ENCODE measurements at regions not wholly inside any gene's neighbourhood (a gene's known extent, or its start where the extent isn't known, plus 50 kb on each side); places are given as distances from the start of the nearest gene placed in this dataset.
A peak's percentile ranks its signal among the peaks of the same experiment; 100 is the strongest.

- no peaks in the 10 kb centered on the region for H3F3A ChIP-seq (replicated peaks; ENCODE audit: insufficient read depth)
- H4K20me1 ChIP-seq (ENCODE audit: insufficient read depth) = no peaks in the 10 kb centered on the region
- no peak overlapping the region for H3K9ac ChIP-seq
- H2AFZ ChIP-seq (ENCODE audit: low read depth) = no peak overlapping the region
- H3K36me3 ChIP-seq (replicated peaks in 1 of 2; ENCODE audit: control insufficient read depth in 1 of 2, insufficient read depth in 2 of 2, low read length in 1 of 2) = no peaks in the 10 kb centered on the region
- H3K27me3 ChIP-seq (ENCODE audit: insufficient read depth) = no peaks in the 10 kb centered on the region
- no peaks in the 10 kb centered on the region for H3K79me2 ChIP-seq (ENCODE audit: insufficient read depth)
- 0 out of 4 replicates have a peak, but pooled peaks cover 0 to 7% of the 10 kb centered on the region in 2 experiments for H3K4me1 ChIP-seq (ENCODE audit: control insufficient read depth in 1 of 2, insufficient read depth in 2 of 2, low read depth in 1 of 2, low read length in 1 of 2)
- DNase-seq = no peak
- POLR2A ChIA-PET = no interaction called here
- H3K4me2 ChIP-seq = no peak overlapping the region
- WGBS (ENCODE audit: low lambda C conversion rate) = 80% methylated on average over 9 of the region's 9 CpGs
- TF ChIP-seq RFX5 (IDR thresholded peaks at IDR 0.05; ENCODE audit: low read length) = no peak
- TF ChIP-seq FOSL2 (IDR thresholded peaks at IDR 0.05; ENCODE audit: borderline replicate concordance, low read depth) = peak; percentile 37; the same call in 1 of the 2 replicates
- TF ChIP-seq MAX (IDR thresholded peaks at IDR 0.05; ENCODE audit: low read depth) = no peak
- TF ChIP-seq TCF12 (IDR thresholded peaks at IDR 0.05) = peak; percentile 35; the same call in 1 of the 2 replicates
- H3K4me3 ChIP-seq (ENCODE audit: low read depth in 2 of 2, low read length in 1 of 2) = no peak overlapping the region
- CTCF ChIA-PET = interaction anchor here (0.9 to 3.7 kb wide), 3 partner anchors 11 to 156 kb away, joined by 3 to 21 read pairs (median 19); no protein-coding TSS in a partner anchor
- no peaks in the 10 kb centered on the region for H3K9me2 ChIP-seq
- no peaks in the 10 kb centered on the region for H3K9me3 ChIP-seq
- no peak overlapping the region for H3K27ac ChIP-seq (ENCODE audit: low read depth in 2 of 2, low read length in 1 of 2)
Measured at GRCh38 chr15:94008104-94009074, 223.0 kb upstream of the MCTP2 start.

- ChIA-PET POLR2A (no interaction called here), CTCF (interaction anchor here (1.1 kb wide), 1 partner anchor 974 kb away, joined by 3 read pairs; no protein-coding TSS in a partner anchor)
- H3K4me1 ChIP-seq (ENCODE audit: control insufficient read depth in 1 of 2, insufficient read depth in 2 of 2, low read depth in 1 of 2, low read length in 1 of 2) = peaks cover 4 to 7% of the 10 kb centered on the region in 2 experiments; a peak in 2 of 4 replicates
- H3F3A ChIP-seq (replicated peaks; ENCODE audit: insufficient read depth) = peaks cover 5% of the 10 kb centered on the region
- H4K20me1 ChIP-seq (ENCODE audit: insufficient read depth) = no peaks in the 10 kb centered on the region
- DNase-seq = no peak
- no peaks in the 10 kb centered on the region for H3K79me2 ChIP-seq (ENCODE audit: insufficient read depth)
- H3K9me3 ChIP-seq = no peaks in the 10 kb centered on the region
- H3K36me3 ChIP-seq (replicated peaks in 1 of 2; ENCODE audit: control insufficient read depth in 1 of 2, insufficient read depth in 2 of 2, low read length in 1 of 2) = no peaks in the 10 kb centered on the region
- no peaks in the 10 kb centered on the region for H3K27me3 ChIP-seq (ENCODE audit: insufficient read depth)
- H2AFZ ChIP-seq (ENCODE audit: low read depth) = no peak overlapping the region
- no peak overlapping the region for H3K9ac ChIP-seq
- no peak for TF ChIP-seq TCF12 (IDR thresholded peaks at IDR 0.05)
- no peak for TF ChIP-seq EP300 (IDR thresholded peaks at IDR 0.05; ENCODE audit: borderline replicate concordance in 1 of 2, low read depth in 1 of 2, low read length in 1 of 2)
- TF ChIP-seq USF1 (IDR thresholded peaks at IDR 0.05; ENCODE audit: borderline replicate concordance, low read depth) = no peak
- TF ChIP-seq GATA2 (CRISPR knock-in tag; IDR thresholded peaks at IDR 0.05) = no peak
- no peak for TF ChIP-seq FOSL2 (IDR thresholded peaks at IDR 0.05; ENCODE audit: borderline replicate concordance, low read depth)
- no peak for TF ChIP-seq USF2 (IDR thresholded peaks at IDR 0.05; ENCODE audit: borderline replicate concordance, low read depth, low read length)
- TF ChIP-seq RAD21 (IDR thresholded peaks at IDR 0.05; ENCODE audit: low read length) = no peak
- TF ChIP-seq MEF2A (IDR thresholded peaks at IDR 0.05; ENCODE audit: borderline replicate concordance, low read depth) = no peak
- TF ChIP-seq REST (IDR thresholded peaks at IDR 0.05; ENCODE audit: low read depth, low read length) = no peak
- TF ChIP-seq FOXJ3 (CRISPR knock-in tag; IDR thresholded peaks at IDR 0.05) = no peak
- no peak for TF ChIP-seq CTCF (IDR thresholded peaks at IDR 0.05)
- no peak overlapping the region for H3K27ac ChIP-seq (ENCODE audit: low read depth in 2 of 2, low read length in 1 of 2)
- H3K4me2 ChIP-seq = no peak overlapping the region
- H3K4me3 ChIP-seq (ENCODE audit: low read depth in 2 of 2, low read length in 1 of 2) = no peak overlapping the region
- WGBS (ENCODE audit: low lambda C conversion rate) = 70% methylated on average over 9 of the region's 9 CpGs
- H3K9me2 ChIP-seq = no peaks in the 10 kb centered on the region
Measured at GRCh38 chr15:94004697-94005096, 226.7 kb upstream of the MCTP2 start.

All from SK-N-SH (cell line).